SU-DHL-6 (cell line): ENCODE measurements at regions not wholly inside any gene's neighbourhood (a gene's known extent, or its start where the extent isn't known, plus 50 kb on each side); places are given as distances from the start of the nearest gene placed in this dataset.

Source experiments
- H2AFZ ChIP-seq: fragments of 200-600 bp; sonication (generic); 2 replicates; pipeline ENCODE4 v1.6.1; 2014; ENCODE audit warnings: low read depth, mild to moderate bottlenecking, moderate library complexity, mixed read lengths, antibody characterized with exemption, low read length; ENCODE audit not compliant: severe bottlenecking
- H3F3A ChIP-seq: fragments of 200-600 bp; shearing (Covaris generic); 2 replicates; pipeline ENCODE4 v1.6.0; 2016; ENCODE audit warnings: antibody characterized with exemption, mild to moderate bottlenecking; ENCODE audit not compliant: insufficient read depth
- H3K27ac ChIP-seq: fragments of 200-600 bp; sonication (generic); 2 replicates; pipeline ENCODE4 v1.5.1; 2016; ENCODE audit warnings: low read depth, mild to moderate bottlenecking, low read length, moderate library complexity, mixed read lengths
- H3K27me3 ChIP-seq: fragments of 200-600 bp; sonication (generic), shearing (Covaris generic); 2 replicates; pipeline ENCODE4 v1.6.0; 2014; ENCODE audit warnings: mild to moderate bottlenecking, low read length
- H3K36me3 ChIP-seq: fragments of 200-600 bp; sonication (generic); 2 replicates; pipeline ENCODE4 v1.6.1; 2014; ENCODE audit warnings: mild to moderate bottlenecking, low read length, mixed read lengths
- H3K4me2 ChIP-seq: fragments of 300-600, 200-600 bp; shearing (Covaris generic), sonication (generic); 2 replicates; pipeline ENCODE4 v1.6.0; 2014; ENCODE audit warnings: low read length, low read depth, mild to moderate bottlenecking; ENCODE audit not compliant: poor library complexity, severe bottlenecking
- H3K4me3 ChIP-seq: fragments of 200-600 bp; sonication (generic); 2 replicates; pipeline ENCODE4 v1.5.1; 2014; ENCODE audit warnings: antibody characterized with exemption, low read length, mild to moderate bottlenecking, mixed read lengths; ENCODE audit not compliant: insufficient read depth, poor library complexity, severe bottlenecking
- H3K79me2 ChIP-seq: fragments of 200-600 bp; sonication (generic); 2 replicates; pipeline ENCODE4 v1.6.1; 2014; ENCODE audit warnings: mild to moderate bottlenecking, low read length, moderate library complexity; ENCODE audit not compliant: insufficient read depth
- H3K9ac ChIP-seq: fragments of 200-600 bp; sonication (generic); 2 replicates; pipeline ENCODE4 v1.7.0; 2014; ENCODE audit warnings: mild to moderate bottlenecking, low read length
- H3K9me2 ChIP-seq: fragments of 200-600 bp; sonication (generic); replicated peaks from 2 replicates; pipeline ENCODE4 v1.6.1; 2014; ENCODE audit warnings: low read length; ENCODE audit not compliant: insufficient read depth
- H3K9me3 ChIP-seq: fragments of 200-600 bp; sonication (generic); 2 replicates; pipeline ENCODE4 v1.6.1; 2014; ENCODE audit warnings: low read length, mixed read lengths; ENCODE audit not compliant: insufficient read depth
- H4K20me1 ChIP-seq: fragments of 200-600 bp; sonication (generic); 2 replicates; pipeline ENCODE4 v1.6.1; 2014; ENCODE audit warnings: low read depth, mild to moderate bottlenecking, antibody characterized with exemption, low read length, moderate library complexity, mixed read lengths
- CTCF ChIP-seq: fragments of 200-600 bp; sonication (generic); IDR thresholded peaks from one replicate; pipeline ENCODE4 v1.5.1; 2017; ENCODE audit warnings: antibody characterized with exemption, mild to moderate bottlenecking, low read length, moderate library complexity; ENCODE audit not compliant: insufficient read depth, poor library complexity, severe bottlenecking
- EZH2phosphoT487 ChIP-seq: fragments of 200-600 bp; sonication (generic), shearing (Covaris generic); conservative IDR thresholded peaks from 2 replicates; pipeline ENCODE4 v1.6.1; 2018; ENCODE audit warnings: mild to moderate bottlenecking, antibody characterized with exemption, low read length, moderate library complexity, mixed read lengths

GRCh38 chr1:30575066-30575465, 148.3 kb downstream of the MATN1 start:
- no peak overlapping the region for H3K9ac ChIP-seq

GRCh38 chr1:30572192-30572591, 151.2 kb downstream of the MATN1 start:
- Histone ChIP-seq H3K9ac (no peak overlapping the region), H3K27ac (no peak overlapping the region), H3K9me3 (no peaks in the 10 kb centered on the region), H3K4me2 (no peak overlapping the region), H3K4me3 (no peak overlapping the region), H4K20me1 (no peaks in the 10 kb centered on the region), H3K27me3 (no peaks in the 10 kb centered on the region), H3F3A (no peaks in the 10 kb centered on the region), H3K9me2 (no peaks in the 10 kb centered on the region), H2AFZ (no peak overlapping the region), H3K79me2 (no peaks in the 10 kb centered on the region), H3K36me3 (no peaks in the 10 kb centered on the region)
- TF ChIP-seq CTCF, result no peak
- TF ChIP-seq EZH2phosphoT487, result no peak

More at GRCh38 chr1:30575066-30575465, 148.3 kb downstream of the MATN1 start:
- Histone ChIP-seq H3K9me3 (no peaks in the 10 kb centered on the region), H3K79me2 (no peaks in the 10 kb centered on the region), H2AFZ (no peak overlapping the region), H3K4me2 (no peak overlapping the region), H3K36me3 (no peaks in the 10 kb centered on the region), H3K27ac (no peak overlapping the region), H3K27me3 (no peaks in the 10 kb centered on the region), H3K9me2 (no peaks in the 10 kb centered on the region), H3F3A (no peaks in the 10 kb centered on the region), H4K20me1 (no peaks in the 10 kb centered on the region), H3K4me3 (no peak overlapping the region)
- no peak for TF ChIP-seq EZH2phosphoT487
- no peak for TF ChIP-seq CTCF

- H3K27ac ChIP-seq, result no peak overlapping the region
- no peaks in the 10 kb centered on the region for H3K9me3 ChIP-seq
- H3K4me3 ChIP-seq, result no peak overlapping the region
- H3K9ac ChIP-seq, result no peak overlapping the region
- no peaks in the 10 kb centered on the region for H3K9me2 ChIP-seq
- no peaks in the 10 kb centered on the region for H3K27me3 ChIP-seq
- no peaks in the 10 kb centered on the region for H4K20me1 ChIP-seq
- TF ChIP-seq CTCF (no peak), EZH2phosphoT487 (no peak)
- H3K79me2 ChIP-seq, result no peaks in the 10 kb centered on the region
- no peak overlapping the region for H3K4me2 ChIP-seq
- H3F3A ChIP-seq, result no peaks in the 10 kb centered on the region
- no peaks in the 10 kb centered on the region for H3K36me3 ChIP-seq
- no peak overlapping the region for H2AFZ ChIP-seq
These were observed 152.0 kb downstream of the MATN1 start for GRCh38 chr1:30571380-30571779.
